ENCODE measurements at regions not wholly inside any gene's neighbourhood (a gene's known extent, or its start where the extent isn't known, plus 50 kb on each side); places are given as distances from the start of the nearest gene placed in this dataset.
"Not testable (repeated sequence)": the region's sequence is repeated elsewhere in the genome, so short reads cannot be mapped to it uniquely, and the experiment has no call there.

- no peak for DNase-seq
These were observed 160.2 kb downstream of the SH2D4B start for GRCh38 chr10:80697926-80698325.

GRCh38 chr10:80699602-80700039, 161.9 kb downstream of the SH2D4B start:
- DNase-seq: peak; percentile 44 to 61

GRCh38 chr10:80700252-80700651, 162.6 kb downstream of the SH2D4B start:
- DNase-seq: no peak

- DNase-seq: no peak
These were observed 163.2 kb downstream of the SH2D4B start for GRCh38 chr10:80700760-80701444.

GRCh38 chr10:80701706-80702105, 164.0 kb downstream of the SH2D4B start:
- no peak for DNase-seq

- DNase-seq: no peak
These were observed 164.4 kb downstream of the SH2D4B start for GRCh38 chr10:80702143-80702542.

- DNase-seq: no peak
These were observed 168.2 kb downstream of the SH2D4B start for GRCh38 chr10:80705899-80706298.

GRCh38 chr10:80708185-80708584, 170.5 kb downstream of the SH2D4B start:
- no peak for DNase-seq

GRCh38 chr10:80708808-80709207, 171.1 kb downstream of the SH2D4B start:
- DNase-seq: no peak

- no peak for DNase-seq
These were observed 172.2 kb downstream of the SH2D4B start for GRCh38 chr10:80709866-80710265.

GRCh38 chr10:80713398-80713928, 175.8 kb downstream of the SH2D4B start:
- DNase-seq: no peak

GRCh38 chr10:80714566-80714965, 176.9 kb downstream of the SH2D4B start:
- DNase-seq: no peak

GRCh38 chr10:80718024-80718423, 180.3 kb downstream of the SH2D4B start:
- DNase-seq: no peak

GRCh38 chr10:80719935-80720334, 182.2 kb downstream of the SH2D4B start:
- no peak for DNase-seq

GRCh38 chr10:80720549-80720948, 182.8 kb downstream of the SH2D4B start:
- no peak for DNase-seq

GRCh38 chr10:80728354-80728753, 190.7 kb downstream of the SH2D4B start:
- DNase-seq: not testable (repeated sequence)

GRCh38 chr10:80729896-80730295, 192.2 kb downstream of the SH2D4B start:
- DNase-seq: no peak

- no peak for DNase-seq
These were observed 192.8 kb downstream of the SH2D4B start for GRCh38 chr10:80730522-80730921.

GRCh38 chr10:80734589-80734988, 196.9 kb downstream of the SH2D4B start:
- no peak for DNase-seq

- no peak for DNase-seq
These were observed 199.5 kb downstream of the SH2D4B start for GRCh38 chr10:80737209-80737608.

GRCh38 chr10:80739328-80739727, 201.6 kb downstream of the SH2D4B start:
- peak in 1 of 2 experiments; percentile 5 for DNase-seq

- no peak for DNase-seq
These were observed 202.4 kb downstream of the SH2D4B start for GRCh38 chr10:80739963-80740715.

- no peak for DNase-seq
These were observed 203.6 kb downstream of the SH2D4B start for GRCh38 chr10:80741278-80741677.

GRCh38 chr10:80750268-80750667, 212.6 kb downstream of the SH2D4B start:
- DNase-seq: no peak
